WERI-Rb-1 (cell line): ENCODE measurements at regions not wholly inside any gene's neighbourhood (a gene's known extent, or its start where the extent isn't known, plus 50 kb on each side); places are given as distances from the start of the nearest gene placed in this dataset.

Experiments used
- DNase-seq: peaks from one replicate; pipeline ENCODE4 v3.0.0-alpha.2; 2020
- H3K27ac ChIP-seq: fragments of 250-450 bp; sonication (Bioruptor Pico); 2 replicates; pipeline ENCODE4 v1.5.1; 2020; ENCODE audit warnings: mild to moderate bottlenecking, moderate library complexity
- H3K27me3 ChIP-seq: fragments of 250-450 bp; sonication (Bioruptor Pico); 2 replicates; pipeline ENCODE4 v1.5.1; 2021; ENCODE audit warnings: mild to moderate bottlenecking, low read depth, moderate library complexity; ENCODE audit not compliant: insufficient read depth, severe bottlenecking
- H3K36me3 ChIP-seq: fragments of 250-450 bp; sonication (Bioruptor Pico); 2 replicates; pipeline ENCODE4 v1.5.1; 2020; ENCODE audit warnings: mild to moderate bottlenecking, moderate library complexity
- H3K4me3 ChIP-seq: 2 replicates; pipeline ENCODE4 v1.5.1; 2011; ENCODE audit warnings: low read depth, mild to moderate bottlenecking, control low read depth, low read length
- H3K9me3 ChIP-seq: fragments of 250-450 bp; sonication (Bioruptor Pico); 2 replicates; pipeline ENCODE4 v1.5.1; 2021; ENCODE audit warnings: mild to moderate bottlenecking, moderate library complexity; ENCODE audit not compliant: severe bottlenecking
- TF ChIP-seq, protein P1 (sequence below): IDR thresholded peaks from 2 replicates; pipeline ENCODE4 v1.5.1; 2011; ENCODE audit warnings: low read depth, mild to moderate bottlenecking, control low read depth, inconsistent platforms, low read length

DNA sequence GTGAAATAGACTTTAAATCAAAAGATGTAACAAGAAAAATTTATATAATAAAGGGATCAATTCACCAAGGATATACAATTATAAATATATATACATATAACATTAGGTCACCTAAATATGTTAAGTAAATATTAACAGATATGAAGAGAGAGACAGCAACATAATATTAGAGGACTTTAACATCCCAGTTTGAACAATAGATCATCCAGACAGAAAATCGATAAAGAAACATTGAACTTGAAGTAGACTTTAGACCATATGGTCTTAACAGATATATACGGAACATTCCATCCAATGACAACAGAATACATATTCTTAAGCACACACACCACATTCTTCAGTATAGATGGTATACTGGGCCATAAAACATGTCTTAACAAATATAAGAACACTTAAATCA is 649.6 kb upstream of the SETBP1 start:
- no peaks in the 10 kb centered on the region for H3K9me3 ChIP-seq
- no peak overlapping the region for H3K4me3 ChIP-seq
- no peak for DNase-seq
- H3K27me3 ChIP-seq, result peaks cover 53% of the 10 kb centered on the region
- no peaks in the 10 kb centered on the region for H3K36me3 ChIP-seq
- H3K27ac ChIP-seq, result no peak overlapping the region
- TF ChIP-seq, protein P1, sequence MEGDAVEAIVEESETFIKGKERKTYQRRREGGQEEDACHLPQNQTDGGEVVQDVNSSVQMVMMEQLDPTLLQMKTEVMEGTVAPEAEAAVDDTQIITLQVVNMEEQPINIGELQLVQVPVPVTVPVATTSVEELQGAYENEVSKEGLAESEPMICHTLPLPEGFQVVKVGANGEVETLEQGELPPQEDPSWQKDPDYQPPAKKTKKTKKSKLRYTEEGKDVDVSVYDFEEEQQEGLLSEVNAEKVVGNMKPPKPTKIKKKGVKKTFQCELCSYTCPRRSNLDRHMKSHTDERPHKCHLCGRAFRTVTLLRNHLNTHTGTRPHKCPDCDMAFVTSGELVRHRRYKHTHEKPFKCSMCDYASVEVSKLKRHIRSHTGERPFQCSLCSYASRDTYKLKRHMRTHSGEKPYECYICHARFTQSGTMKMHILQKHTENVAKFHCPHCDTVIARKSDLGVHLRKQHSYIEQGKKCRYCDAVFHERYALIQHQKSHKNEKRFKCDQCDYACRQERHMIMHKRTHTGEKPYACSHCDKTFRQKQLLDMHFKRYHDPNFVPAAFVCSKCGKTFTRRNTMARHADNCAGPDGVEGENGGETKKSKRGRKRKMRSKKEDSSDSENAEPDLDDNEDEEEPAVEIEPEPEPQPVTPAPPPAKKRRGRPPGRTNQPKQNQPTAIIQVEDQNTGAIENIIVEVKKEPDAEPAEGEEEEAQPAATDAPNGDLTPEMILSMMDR, result no peak

DNA sequence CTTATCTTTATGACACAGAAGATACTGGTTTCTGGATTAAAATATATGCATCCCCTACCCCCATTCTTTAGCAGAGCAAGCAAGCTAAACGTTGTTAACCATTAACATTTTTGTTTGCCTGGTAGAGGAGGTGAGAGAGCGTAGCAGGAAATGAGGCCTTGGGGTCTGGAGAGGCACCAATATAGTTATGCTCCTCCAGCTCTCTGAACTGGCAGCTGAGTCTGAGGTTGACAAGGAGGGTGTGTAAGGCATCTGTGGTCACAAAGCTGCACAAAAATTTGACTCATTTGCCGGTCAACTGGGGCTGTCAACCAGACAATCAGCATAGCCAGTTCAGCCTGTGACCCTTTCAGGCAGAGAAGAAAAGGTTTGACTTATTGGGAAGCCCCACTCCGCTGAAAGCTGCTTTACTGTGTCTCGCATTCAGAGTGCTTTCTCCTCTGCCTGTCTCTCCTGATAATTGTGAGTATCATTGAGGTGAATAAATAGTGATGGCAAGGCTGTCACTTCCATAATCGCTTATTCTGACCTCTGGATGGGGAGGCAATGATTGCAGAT is 647.5 kb upstream of the SETBP1 start:
- no peak for DNase-seq
- Histone ChIP-seq H3K4me3 (no peak overlapping the region), H3K9me3 (no peaks in the 10 kb centered on the region), H3K27ac (no peak overlapping the region), H3K36me3 (no peaks in the 10 kb centered on the region), H3K27me3 (peaks cover 59% of the 10 kb centered on the region)
- TF ChIP-seq, protein P1, result no peak

DNA sequence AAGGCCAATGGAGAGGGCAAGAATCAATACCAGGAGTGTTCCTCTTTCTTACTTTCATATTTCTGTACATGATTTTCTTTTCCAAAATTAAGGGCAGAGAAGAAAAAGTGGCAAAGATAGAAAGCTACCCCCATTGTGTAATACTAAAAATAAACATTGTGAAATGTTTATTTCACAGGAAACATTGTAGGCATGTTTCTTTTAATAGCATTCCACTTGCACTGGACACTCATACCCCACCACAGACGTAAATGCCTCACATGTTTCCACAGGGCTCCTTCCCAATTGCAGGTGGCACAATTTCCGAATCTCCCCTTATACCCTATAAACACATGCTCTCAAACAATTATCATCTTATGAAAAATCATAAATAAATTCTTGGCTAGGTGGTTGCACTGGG is 645.1 kb upstream of the SETBP1 start:
- no peak for DNase-seq
- TF ChIP-seq, protein P1, result no peak

DNA sequence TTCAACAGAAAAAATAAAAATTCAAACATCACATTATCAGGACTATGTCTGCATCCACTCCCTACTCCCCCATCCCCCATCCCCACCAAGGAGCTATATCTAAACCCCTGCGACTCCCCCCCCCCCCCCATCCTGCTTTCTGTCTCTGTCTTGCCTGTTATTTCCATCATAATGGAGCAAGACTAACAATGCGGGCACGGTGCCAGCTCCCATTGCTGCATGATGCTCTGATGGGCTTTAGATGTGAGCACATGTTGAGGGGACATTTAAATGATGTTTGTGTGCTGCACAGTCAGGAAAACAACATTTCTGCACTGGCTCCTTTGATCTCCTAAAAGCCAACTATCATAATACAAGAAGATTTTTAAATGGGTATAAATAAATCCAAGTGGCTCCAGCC is 644.2 kb upstream of the SETBP1 start:
- Histone ChIP-seq H3K36me3 (no peaks in the 10 kb centered on the region), H3K4me3 (no peak overlapping the region), H3K27me3 (peaks cover 76% of the 10 kb centered on the region), H3K9me3 (no peaks in the 10 kb centered on the region), H3K27ac (no peak overlapping the region)
- DNase-seq, result no peak
- TF ChIP-seq, protein P1, result no peak

More for the DNA sequence above, 645.1 kb upstream of the SETBP1 start:
- H3K36me3 ChIP-seq, result no peaks in the 10 kb centered on the region
- H3K4me3 ChIP-seq, result no peak overlapping the region
- H3K27ac ChIP-seq, result no peak overlapping the region
- H3K27me3 ChIP-seq, result peaks cover 77% of the 10 kb centered on the region
- no peaks in the 10 kb centered on the region for H3K9me3 ChIP-seq

DNA sequence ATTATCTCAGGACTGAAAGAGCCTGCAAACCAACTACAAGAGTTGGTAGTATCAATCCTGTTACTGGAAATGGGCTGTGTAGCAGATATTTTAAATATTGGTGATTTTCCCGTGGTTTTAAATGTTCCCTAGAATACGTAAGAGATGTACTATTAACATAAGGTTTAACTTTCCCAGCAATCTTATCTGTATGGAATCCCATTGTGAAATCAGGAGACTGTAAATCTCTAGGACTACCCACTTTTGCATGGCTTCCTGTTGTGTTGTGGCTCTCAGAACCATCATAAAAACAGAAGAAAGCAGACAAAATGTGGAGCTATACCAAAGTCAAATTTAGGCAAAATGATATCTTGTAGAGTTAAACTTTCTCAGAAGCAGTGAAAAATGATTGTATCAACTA is 641.5 kb upstream of the SETBP1 start:
- Histone ChIP-seq H3K9me3 (no peaks in the 10 kb centered on the region), H3K36me3 (no peaks in the 10 kb centered on the region), H3K27ac (no peak overlapping the region), H3K4me3 (no peak overlapping the region), H3K27me3 (peaks cover 62% of the 10 kb centered on the region)
- TF ChIP-seq, protein P1, result no peak
- DNase-seq, result no peak

DNA sequence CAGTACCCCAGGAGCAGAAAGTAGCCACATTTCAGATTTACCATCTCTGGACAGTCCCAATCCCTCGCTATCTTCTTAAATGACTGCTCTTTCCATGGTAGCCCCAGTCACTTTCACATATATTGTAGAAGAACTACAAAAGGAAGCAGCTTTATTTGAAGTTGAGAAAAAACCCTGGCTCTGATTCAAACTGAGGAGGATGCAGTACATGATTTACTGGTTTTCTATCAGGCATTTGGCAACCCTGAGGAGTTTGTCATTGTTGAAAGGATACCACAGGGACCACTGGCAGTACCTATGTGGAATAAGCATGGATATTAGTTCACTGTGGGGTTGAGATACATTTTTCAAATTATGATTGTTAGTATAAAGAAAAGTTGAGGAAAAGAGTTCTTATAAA is 640.9 kb upstream of the SETBP1 start:
- H3K27me3 ChIP-seq, result peaks cover 62% of the 10 kb centered on the region
- H3K9me3 ChIP-seq, result no peaks in the 10 kb centered on the region
- no peak for DNase-seq
- H3K4me3 ChIP-seq, result no peak overlapping the region
- no peaks in the 10 kb centered on the region for H3K36me3 ChIP-seq
- TF ChIP-seq, protein P1, result no peak
- no peak overlapping the region for H3K27ac ChIP-seq
